ENCODE measurements at regions not wholly inside any gene's neighbourhood (a gene's known extent, or its start where the extent isn't known, plus 50 kb on each side); places are given as distances from the start of the nearest gene placed in this dataset.
"Not testable (repeated sequence)": the region's sequence is repeated elsewhere in the genome, so short reads cannot be mapped to it uniquely, and the experiment has no call there.

GRCh38 chr14:106766145-106766544 is 1239.8 kb downstream of the TMEM121 start:
- no peak for DNase-seq (ENCODE audit: low read depth in 1 of 2, low spot score in 1 of 2)

DNA sequence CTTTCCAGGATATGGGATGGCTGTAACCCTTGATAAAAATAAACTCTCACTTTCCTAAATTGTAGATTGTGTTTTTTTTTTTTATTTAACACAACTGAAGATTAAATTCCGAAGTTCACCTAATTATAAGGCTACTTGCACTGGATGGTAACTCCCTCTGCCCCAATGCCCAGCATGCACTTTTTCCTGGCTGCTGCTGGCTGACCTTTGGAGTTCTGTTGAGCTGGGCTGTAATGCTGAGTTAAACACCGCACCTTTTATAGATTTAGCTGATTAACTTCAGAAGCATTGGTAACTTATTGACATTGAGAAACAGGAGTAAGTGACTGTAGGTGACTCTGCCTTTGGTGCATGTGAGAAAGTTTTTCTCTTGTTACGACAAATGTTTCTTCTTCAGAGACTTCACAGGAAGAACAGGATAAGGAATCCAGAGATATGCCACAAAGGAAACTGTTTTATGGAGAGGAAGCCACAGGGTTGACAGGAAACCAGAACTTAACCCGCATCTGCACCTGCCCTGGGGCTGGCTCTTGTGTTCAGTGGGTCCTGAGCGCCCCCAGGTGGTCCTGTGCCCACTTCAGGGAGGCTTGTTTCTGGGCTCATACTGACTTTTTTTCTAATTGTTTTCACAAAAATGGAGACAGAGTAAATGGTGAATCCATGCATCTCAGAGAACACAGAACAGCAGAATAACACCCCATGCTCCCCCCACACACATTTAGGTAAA is 1240.3 kb downstream of the TMEM121 start:
- peak in 1 of 2 donors; percentile 21 for DNase-seq (ENCODE audit: low read depth in 1 of 2, low spot score in 1 of 2)

DNA sequence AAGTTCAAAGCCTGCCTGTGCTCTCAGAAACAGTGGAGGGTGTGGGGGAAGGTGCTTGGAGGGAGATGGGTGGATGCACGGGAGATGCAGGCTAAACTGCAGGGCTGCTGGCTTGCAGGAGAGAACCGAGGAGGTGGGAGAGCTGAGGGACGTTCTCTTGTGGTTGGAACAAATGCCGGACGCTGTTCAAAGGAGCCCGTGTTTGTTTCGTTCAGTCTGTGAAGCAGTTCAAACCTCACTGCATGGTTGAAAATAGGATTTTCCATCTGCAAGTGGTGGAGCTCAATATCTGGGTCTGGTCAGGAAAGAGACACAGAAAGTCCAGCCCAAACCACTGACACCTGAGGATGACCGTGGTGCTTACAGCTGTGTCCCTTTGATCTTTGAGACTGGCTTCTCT is 1241.8 kb downstream of the TMEM121 start:
- not testable (repeated sequence) for DNase-seq (ENCODE audit: low read depth in 1 of 2, low spot score in 1 of 2)

DNA sequence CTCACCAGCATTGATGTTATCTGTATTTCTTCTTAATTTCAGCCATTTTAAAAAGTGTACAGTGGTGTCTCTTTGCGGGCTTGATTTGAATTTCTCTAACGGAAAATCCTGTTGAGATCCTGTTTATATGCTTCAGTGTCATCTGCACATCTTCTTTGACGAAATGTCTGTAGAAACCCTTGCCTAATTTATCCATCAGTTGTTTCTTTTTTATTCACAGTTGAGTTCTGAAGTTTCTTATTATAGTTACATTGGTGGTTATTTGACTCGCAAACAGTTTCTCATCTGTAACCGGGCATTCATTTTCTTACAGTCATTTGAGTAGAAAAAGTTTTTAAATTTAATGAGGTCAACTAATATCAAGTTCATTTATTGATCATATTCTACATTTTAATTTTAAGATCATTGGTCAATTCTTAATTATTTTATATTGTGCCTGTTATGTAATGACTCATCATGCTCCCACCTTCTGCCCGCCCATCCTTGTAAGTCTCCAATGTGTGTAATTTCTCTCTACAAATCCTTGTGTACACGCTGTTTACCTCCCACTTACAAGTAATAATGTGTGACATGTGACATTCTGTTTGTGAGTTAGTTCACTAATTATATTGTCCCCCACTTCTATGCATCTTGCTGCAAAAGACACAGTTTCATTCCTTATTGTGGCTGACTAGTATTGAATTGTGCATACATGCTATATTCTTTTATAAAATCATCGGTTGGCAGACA is 1242.8 kb downstream of the TMEM121 start:
- DNase-seq (ENCODE audit: low read depth in 1 of 2, low spot score in 1 of 2), result not testable (repeated sequence)

DNA sequence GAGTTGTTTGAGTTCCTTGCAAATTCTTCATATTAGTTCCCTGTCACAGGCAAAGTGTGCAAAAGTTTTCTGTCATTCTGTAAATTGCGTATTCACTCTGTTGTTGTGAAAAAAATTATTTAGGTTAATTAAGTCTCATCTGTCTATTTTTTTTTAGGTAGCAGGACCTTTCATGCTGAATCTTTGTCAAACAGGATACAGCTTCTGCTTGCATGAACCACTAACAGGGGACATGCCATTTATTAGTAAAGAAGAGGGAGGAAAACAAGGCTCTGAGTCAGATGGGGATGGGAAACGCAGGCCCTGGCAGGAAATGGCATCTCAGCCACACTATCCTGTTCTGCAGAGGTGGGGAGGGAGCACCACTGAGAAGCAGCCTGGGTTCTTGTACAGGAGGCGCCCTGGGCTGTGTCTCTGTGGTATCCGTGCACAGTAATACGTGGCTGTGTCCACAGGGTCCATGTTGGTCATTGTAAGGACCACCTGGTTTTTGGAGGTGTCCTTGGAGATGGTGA is 1243.8 kb downstream of the TMEM121 start:
- DNase-seq (ENCODE audit: low read depth in 1 of 2, low spot score in 1 of 2), result not testable (repeated sequence)

- DNase-seq (ENCODE audit: low read depth in 1 of 2, low spot score in 1 of 2), result peak; percentile 65 to 67
These were observed 1248.6 kb downstream of the TMEM121 start for GRCh38 chr14:106774889-106775480.

- DNase-seq (ENCODE audit: low read depth in 1 of 2, low spot score in 1 of 2), result no peak
These were observed 1250.1 kb downstream of the TMEM121 start for GRCh38 chr14:106776395-106776983.

- DNase-seq (ENCODE audit: low read depth in 1 of 2, low spot score in 1 of 2), result no peak
These were observed 1252.6 kb downstream of the TMEM121 start for GRCh38 chr14:106778986-106779385.

GRCh38 chr14:106786697-106787096 is 1260.3 kb downstream of the TMEM121 start:
- no peak for DNase-seq (ENCODE audit: low read depth in 1 of 2, low spot score in 1 of 2)

DNA sequence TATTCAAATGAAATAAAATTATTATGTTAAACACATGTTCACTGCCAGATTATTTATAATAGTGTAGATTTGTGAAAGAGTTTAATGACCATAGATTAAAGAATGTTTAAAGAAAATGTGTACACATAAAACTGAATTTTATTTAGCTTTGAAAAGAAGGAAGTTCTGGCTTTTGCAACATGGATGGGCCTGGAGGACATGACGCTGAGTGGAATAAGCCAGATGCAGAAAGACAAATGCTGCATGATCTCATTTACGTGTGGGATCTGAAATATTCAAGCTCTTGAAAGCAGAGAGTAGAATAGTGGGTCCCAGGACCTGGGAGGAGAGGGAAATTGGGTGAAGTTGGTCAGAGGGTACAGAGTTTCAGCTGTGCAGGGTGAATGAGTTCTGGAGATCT is 1261.2 kb downstream of the TMEM121 start:
- no peak for DNase-seq (ENCODE audit: low read depth in 1 of 2, low spot score in 1 of 2)

- DNase-seq (ENCODE audit: low read depth in 1 of 2, low spot score in 1 of 2), result no peak
These were observed 1262.2 kb downstream of the TMEM121 start for GRCh38 chr14:106788534-106788933.

DNA sequence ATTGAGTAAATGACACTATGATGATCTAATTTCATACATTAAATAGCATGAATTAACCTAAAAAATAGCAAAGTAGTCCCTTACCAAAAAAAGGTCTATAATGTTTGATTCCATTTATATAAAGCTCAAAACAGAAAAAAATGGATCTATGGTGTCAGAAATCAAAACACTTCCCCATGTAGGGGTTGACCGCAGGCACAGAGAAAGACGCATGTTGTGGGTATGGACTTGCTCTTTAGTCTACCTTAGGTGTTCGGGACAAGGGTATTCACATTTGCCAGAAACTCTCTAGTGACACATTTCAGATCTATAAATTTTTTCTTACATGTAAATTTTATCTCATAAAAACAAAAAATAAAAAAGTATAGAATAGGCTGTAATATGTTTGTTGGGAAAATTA is 1262.9 kb downstream of the TMEM121 start:
- DNase-seq (ENCODE audit: low read depth in 1 of 2, low spot score in 1 of 2), result no peak

- peak; percentile 38 to 69 for DNase-seq (ENCODE audit: low read depth in 1 of 2, low spot score in 1 of 2)
These were observed 1264.0 kb downstream of the TMEM121 start for GRCh38 chr14:106790189-106791036.

DNA sequence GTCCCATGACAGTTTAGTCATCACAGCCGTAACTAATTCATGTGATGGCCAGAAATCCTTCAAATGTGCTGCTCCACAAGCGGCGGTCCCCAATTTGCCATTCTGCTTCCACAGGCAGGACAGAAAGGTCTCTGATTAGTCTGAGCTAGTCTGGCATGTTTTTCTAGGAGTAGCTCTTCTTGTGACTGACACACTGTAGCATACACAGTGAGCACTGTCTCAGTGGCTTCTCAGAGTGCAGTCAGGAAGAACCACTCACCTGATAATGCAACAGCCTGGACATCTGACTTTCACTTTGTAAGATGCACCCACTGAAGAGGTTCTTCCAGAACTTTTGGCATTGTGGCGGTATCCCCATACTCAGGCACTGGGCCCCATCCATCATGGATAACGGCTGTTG is 1266.2 kb downstream of the TMEM121 start:
- no peak for DNase-seq (ENCODE audit: low read depth in 1 of 2, low spot score in 1 of 2)

GRCh38 chr14:106798166-106798565 is 1271.8 kb downstream of the TMEM121 start:
- DNase-seq (ENCODE audit: low read depth in 1 of 2, low spot score in 1 of 2), result not testable (repeated sequence)

- no peak for DNase-seq (ENCODE audit: low read depth in 1 of 2, low spot score in 1 of 2)
These were observed 1276.3 kb downstream of the TMEM121 start for GRCh38 chr14:106802413-106803364.

GRCh38 chr14:106803379-106803778 is 1277.0 kb downstream of the TMEM121 start:
- no peak for DNase-seq (ENCODE audit: low read depth in 1 of 2, low spot score in 1 of 2)

DNA sequence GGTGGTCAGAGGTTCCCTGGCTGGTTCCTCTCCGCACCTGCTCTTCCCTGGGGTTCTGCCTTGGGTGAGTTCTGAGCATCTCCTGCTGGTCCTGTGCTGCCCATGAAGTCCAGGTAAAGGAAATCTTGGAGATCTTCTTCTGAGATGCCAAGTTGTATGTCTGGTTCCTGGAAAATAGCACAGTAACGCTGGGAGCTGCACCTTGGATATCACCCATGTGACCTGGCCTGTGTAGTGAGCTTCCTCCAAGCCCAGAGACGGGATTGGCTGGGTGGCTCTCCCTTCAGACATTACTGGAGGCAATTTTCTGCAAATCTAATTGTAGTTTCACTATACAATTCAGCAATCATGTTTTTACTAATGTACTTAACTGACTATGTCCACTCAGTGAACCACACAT is 1281.1 kb downstream of the TMEM121 start:
- DNase-seq (ENCODE audit: low read depth in 1 of 2, low spot score in 1 of 2), result no peak

DNA sequence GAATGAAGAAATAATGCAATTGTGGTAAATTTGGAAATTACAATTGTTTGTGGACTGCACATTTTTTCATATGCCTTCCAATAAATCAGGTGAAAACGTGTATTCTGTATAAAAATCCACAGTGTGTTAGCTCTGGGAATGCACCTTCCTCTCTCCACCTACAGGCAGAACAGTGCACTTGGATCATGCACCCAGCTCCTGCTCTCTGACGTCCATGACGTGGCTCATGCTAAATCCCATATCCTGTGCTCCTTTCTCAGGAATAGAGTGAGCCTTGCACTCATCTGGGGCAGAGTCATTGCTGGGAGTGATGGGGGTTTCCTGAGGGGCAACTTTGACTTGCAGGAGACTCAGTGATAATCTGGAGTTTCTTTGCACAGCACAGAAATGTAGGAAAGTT is 1282.1 kb downstream of the TMEM121 start:
- DNase-seq (ENCODE audit: low read depth in 1 of 2, low spot score in 1 of 2), result no peak

GRCh38 chr14:106808907-106809306 is 1282.5 kb downstream of the TMEM121 start:
- no peak for DNase-seq (ENCODE audit: low read depth in 1 of 2, low spot score in 1 of 2)
